ENCODE measurements at regions not wholly inside any gene's neighbourhood (a gene's known extent, or its start where the extent isn't known, plus 50 kb on each side); places are given as distances from the start of the nearest gene placed in this dataset.
"Not testable (repeated sequence)": the region's sequence is repeated elsewhere in the genome, so short reads cannot be mapped to it uniquely, and the experiment has no call there.

DNA sequence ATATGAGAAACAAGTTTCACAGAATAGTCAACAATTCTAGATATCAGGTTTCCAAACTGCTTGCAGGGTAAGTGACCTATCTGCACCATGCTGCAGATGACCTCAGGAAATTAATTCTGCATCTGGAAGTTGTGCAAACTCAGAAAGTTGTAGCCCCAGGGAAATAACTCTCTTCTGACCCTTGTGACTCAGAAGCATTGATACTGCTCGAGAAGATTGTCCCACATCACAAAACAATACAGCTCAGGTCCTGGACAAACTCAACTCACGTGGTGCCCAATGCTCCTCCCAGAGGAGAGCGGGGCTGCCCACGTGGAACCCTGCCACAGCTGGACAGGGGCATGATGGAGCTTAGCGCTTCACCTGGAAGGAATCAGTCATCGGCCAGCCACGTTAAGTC is 221.9 kb upstream of the LRRC61 start:
- not testable (repeated sequence) for DNase-seq (ENCODE audit: low read depth)

DNA sequence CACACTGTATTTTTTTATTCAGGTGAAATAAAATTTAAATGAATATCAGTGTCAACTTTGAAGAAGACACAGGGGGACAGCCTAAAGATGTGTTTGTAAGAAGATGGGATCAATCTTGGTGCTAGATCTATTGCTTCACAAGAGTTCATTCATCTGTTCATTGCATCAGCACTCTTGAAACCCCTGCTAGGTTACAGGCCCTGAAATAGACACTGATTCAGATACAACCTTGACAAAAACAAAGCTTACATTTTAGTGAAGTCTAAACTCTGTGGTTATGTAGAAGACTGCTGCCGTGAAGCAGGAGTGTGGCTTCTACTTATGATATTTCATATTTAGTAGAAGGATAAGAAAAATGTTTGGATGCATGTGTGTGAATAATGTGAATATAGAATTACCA is 215.9 kb upstream of the LRRC61 start:
- DNase-seq (ENCODE audit: low read depth): not testable (repeated sequence)

DNA sequence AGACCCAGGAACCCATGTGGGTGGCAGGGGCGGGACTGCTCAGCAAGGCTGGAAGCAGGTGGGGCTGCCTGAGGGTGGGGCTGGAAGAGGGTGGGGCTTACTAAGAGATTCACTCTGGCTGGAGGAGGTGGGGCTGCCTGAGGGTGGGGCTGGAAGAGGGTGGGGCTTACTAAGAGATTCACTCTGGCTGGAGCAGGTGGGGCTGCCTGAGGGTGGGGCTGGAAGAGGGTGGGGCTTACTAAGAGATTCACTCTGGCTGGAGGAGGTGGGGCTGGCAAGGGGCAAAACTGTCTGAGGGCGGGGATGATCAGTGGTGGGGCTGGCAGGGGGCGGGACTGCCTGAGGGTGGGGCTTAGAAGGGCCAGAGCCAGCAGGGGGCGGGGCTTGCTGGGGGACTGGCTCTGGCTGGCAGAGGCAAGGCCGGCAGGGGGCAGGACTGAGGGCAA is 212.8 kb upstream of the LRRC61 start:
- DNase-seq (ENCODE audit: low read depth): not testable (repeated sequence)

DNA sequence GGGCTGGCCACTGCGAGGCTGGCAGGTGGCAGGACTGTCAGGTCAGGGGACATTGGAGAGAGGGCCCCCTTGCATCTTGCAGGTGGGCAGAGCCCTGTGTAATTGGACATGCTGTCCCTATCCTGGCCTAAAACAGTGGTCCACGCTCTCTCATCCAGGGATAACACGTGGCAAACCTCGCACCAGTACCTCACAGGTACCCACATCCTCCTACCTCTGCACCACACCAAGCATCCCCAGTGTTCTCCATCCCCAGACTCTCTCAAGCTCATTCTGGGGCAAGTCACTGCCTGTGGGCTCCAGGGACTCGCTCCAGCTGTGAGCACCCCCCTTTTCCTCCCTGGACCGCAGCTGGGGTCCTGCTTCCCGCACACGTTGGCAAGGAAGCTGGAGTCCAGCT is 212.3 kb upstream of the LRRC61 start:
- DNase-seq (ENCODE audit: low read depth): not testable (repeated sequence)

DNA sequence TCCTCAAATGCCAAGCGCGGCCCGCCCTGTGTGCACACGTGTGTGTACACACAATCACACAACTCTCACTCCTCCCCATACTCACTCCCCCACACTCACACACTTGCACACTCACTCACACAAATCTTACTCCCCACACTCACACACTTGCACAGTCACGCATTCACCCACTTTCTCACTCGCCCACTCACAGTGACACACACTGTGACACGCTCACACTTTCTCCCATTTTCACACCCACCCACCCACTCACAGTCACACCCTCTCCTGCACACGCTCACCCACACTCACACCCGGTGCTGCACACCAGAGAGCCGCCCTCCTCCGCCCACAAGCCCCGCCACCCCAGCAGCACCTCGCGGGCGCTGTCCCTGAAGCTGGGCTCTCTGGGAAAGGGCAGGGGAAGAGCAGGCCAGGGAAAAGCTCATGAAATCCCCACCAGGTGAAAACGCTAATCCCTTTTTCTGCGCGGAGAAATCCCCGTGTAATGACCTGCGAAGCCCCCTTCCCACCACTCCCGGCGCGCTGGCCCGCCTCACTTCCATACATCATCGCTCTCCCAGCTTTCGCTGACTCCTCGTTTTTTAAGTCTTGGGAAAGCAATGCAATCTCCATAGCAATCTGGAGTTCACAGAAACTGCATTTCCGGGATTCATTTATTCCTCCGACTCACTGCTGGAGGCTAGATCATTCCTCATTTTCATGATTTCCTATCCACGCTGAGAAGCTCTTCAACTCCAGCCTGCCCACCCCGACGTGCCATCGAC is 211.6 kb upstream of the LRRC61 start:
- DNase-seq (ENCODE audit: low read depth): not testable (repeated sequence)

DNA sequence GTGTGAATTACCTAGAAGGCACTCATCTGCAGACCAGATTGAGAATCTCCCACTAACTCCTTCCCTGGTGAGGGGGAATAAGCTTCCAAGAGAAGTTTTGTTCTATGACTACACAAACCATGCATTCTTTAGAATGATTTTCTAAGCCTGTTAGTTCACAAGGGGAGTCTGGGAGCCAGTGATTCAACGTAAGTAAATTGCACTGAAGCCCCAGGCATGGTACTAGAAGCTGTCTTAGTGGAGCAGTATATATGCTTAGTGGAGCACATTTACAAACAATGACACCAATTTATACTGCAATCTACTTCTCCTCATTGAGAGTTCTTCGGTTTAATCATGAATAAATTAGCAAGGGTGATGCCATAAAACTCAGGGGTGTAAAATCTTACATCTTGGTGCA is 209.9 kb upstream of the LRRC61 start:
- not testable (repeated sequence) for DNase-seq (ENCODE audit: low read depth)

DNA sequence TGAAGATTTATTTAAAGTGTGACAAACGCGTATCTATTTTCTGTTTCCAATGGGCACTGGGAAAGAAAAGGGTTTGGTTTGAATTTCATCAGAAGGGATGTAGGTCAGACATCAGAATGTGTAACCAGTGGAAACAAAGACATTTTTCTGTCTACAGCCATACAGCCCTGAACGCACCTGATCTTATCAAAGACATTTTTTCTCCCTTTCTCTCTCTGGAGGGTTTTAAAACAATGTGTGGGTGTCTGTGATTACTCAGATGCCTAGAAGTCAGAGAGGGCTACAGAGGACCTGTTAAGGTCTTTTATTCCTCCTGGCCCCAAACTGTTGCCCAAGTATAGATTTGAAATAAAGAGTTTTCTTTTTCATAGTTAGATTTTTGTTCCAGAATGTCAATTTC is 208.6 kb upstream of the LRRC61 start:
- not testable (repeated sequence) for DNase-seq (ENCODE audit: low read depth)

DNA sequence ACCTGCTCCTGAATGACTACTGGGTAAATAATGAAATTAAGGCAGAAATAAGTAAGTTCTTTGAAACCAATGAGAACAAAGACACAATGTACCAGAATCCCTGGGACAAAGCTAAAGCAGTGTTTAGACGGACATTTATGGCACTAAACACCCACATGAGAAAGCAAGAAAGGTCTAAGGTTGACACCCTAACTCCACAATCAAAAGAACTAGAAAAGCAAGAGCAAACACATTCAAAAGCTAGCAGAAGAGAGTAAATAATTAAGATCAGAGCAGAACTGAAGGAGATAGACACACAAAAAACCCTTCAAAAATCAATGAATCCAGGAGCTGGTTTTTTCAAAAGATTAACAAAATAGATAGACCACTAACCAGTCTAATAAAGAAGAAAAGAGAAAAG is 203.2 kb upstream of the LRRC61 start:
- not testable (repeated sequence) for DNase-seq (ENCODE audit: low read depth)

DNA sequence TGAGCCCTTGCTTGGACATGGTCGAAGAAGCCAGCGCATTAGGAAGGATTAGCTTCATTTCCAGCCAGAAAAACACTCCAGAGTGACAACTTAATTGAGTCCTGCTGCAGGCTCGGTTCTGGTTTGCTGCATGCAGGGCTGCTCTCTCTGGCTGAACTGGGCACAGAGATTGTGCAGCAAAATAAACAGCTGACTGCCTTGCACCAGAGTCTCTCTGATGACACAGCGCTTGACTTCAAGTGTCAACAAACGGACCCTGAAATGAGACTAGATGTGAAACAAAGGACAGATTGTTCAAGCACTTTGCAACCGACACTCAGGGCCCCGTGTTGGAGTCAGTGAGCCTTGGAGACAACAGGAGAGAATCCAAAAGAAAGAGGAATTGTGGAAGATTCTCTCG is 197.3 kb upstream of the LRRC61 start:
- not testable (repeated sequence) for DNase-seq (ENCODE audit: low read depth)

DNA sequence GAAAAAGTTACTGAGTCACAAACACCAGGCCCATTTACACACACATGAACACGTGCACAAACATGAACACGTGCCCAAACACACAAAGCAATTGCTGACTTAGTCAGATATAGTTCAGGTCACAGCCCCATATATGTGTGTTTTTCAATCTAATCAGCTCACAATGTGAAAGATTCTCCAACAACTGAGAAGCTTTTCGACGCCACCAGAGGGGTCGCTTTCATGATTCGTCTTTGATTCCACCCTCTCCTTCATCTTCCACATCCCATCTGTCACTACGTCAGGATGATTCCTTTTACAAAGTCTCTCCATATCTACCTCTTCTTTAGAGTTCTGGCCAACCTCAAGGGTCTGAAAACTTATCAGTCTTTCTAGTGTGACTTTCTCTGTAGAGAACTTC is 188.7 kb upstream of the LRRC61 start:
- DNase-seq (ENCODE audit: low read depth): not testable (repeated sequence)

DNA sequence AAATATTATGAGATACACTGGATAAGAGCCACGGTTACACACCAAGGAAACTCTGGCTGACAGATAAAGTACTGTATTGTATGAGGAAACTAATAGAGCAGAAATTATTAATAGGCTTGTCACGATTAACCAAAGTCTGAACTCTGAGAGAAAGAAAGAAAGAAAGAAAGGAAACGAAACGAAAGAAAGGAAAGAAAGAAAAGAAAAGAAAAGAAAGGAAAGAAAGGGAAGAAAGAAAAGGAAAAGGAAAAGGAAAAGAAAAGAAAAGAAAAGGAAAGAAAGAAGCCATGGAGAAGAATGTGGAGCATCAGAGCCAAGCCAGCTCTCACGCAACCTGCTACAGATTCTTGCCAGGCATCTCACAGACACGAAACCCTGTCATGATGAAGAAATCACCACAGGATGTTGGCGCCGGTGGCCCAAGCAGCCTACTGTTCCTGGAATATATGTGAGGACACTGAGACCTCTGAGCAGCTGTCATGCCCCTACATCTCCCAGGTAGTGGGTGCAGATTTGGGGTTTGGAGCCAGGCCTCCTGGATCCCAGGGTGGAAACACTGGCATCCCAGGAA is 187.4 kb upstream of the LRRC61 start:
- DNase-seq (ENCODE audit: low read depth): not testable (repeated sequence)

DNA sequence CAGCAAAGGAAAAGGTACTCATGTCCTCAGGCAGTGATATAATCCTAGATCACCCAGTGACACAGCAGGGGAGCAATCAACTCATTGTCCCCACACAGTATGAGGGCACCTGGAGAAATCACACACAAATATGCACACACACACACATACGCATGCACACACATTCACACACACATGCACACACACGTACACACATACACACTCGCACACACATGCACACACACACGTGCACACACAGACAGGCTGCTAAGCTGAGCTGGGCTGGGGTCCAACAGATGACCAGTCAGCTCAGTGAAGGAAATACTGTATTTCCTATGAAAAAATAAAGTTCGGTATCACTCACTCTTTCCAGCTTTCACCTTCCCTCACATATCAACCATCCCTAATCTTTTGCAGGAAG is 183.3 kb upstream of the LRRC61 start:
- not testable (repeated sequence) for DNase-seq (ENCODE audit: low read depth)

DNA sequence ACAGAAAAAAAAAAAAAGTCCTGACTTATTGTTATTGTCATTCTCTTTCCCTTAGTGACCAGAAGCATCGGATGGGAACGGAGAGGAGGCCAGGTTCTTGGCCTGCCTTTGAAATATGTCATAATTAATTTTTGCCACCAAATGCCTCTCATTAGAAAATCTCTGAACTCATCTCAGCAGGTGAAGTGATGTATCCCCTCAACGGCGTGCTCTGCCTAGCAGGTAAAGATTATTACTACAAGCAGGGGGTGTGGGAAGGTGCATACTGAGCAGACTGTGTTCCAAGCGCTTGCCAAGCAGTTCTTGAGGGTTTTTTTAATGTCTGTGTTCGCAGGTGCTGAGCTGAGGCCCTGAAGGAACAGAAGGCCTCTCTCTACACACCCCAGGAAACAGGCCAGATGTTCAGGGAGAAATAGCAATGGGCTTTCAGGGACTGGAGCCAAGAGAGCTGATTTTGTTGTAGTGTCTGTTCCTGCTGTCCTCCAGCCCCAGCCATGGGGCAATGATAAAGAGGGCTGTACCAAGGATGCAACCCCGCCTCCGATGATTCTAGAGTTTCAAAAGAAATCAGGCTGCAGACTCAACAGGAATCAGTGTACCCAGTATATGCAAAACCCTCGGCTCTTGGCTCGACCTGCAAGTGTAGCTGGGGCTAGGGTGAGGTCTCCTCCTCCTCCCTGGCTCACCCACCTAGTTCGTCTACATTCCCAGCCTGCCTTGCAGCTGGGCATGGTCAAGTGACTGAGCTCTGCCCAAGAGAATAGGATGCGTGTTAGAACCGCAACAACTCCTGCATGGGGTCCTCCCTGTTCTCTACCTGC is 181.4 kb upstream of the LRRC61 start:
- not testable (repeated sequence) for DNase-seq (ENCODE audit: low read depth)

DNA sequence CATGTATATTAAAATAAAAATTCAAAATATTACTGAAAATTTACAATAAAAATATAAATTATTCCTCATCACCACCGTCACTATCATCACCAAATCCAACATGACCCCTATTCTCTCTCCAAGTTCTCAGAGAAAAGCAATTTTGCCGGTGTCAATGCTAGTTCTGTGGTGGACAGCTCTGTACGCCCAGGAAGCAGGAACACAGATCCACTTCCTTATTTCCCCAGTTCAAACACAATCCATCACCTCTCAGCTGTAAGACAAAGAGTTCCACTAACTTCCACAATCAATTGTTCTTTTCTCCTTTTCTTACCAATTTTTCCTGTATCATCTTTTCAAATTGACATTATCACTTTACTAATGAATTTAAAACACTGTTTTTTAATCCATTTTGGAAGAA is 177.0 kb upstream of the LRRC61 start:
- DNase-seq (ENCODE audit: low read depth): not testable (repeated sequence)

DNA sequence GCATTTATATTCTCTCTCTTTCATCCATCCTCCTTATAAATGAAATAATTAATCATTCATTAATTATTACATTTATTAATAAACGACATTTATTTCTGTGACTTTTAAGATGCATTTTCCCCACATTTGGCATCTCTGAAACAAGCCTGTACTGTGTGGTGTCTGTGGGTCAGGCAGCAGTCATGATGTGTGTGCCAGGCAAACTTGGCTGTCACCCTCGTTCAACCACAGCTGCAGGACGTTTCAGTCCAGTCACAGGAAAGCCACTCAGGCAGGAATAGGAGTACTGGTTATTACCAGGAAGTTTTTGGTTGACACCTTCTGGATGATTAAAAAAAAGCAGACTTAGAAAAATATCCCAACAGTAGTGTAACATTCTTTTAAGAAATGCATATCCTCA is 175.6 kb upstream of the LRRC61 start:
- not testable (repeated sequence) for DNase-seq (ENCODE audit: low read depth)

DNA sequence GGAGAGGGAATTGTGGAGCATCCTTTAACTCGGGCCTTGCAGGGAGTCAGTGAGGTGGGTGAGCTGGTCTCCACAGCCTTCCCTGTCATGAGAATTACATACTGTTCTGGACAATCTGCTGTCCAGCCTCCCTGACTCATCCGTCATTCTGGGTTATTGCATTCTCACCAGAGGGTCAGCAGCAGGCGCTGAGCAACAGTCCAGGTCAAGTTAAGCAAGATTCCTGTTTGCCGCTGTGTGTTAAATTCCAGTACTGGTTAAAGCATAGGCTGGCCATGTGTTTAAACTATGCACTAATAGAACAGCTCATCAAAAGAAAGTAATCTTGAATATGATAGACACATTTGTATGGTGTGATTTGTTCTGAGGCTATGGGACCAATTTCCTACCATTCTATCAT is 167.1 kb upstream of the LRRC61 start:
- DNase-seq (ENCODE audit: low read depth): not testable (repeated sequence)

DNA sequence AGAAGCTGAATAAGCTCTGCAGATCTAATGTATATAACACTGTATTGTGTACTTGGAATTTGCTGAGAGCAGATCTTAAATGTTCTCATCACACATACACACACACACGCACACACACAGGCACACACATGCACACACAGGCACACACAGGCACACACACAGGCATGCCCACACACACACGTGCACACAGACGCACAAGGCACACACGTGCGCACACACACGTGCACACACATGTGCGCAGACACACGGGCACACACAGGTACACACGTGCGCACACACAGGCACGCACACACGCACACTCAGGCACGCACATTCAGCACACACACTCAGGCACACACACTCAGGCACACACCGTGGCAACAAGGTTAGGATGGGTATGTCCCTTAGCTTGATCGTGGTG is 164.5 kb upstream of the LRRC61 start:
- not testable (repeated sequence) for DNase-seq (ENCODE audit: low read depth)

DNA sequence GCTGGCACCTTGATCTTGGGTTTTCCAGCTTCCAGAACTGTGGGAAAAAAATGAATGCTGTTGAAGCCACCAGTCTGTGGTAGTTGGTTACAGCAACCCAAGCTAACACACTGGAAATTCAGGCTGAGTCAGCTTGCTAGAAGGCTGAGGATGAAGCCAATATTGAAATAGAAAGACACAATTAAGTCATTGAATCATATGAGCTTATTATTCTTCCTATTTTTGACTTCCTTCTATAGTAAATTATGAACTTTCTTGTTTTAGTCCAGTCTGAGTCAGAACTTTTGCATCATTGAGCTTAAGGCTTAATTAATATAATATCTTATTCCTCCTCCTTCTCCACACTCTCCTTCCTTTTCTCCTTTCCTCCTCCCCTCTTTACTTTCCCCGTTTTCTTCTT is 153.6 kb upstream of the LRRC61 start:
- DNase-seq (ENCODE audit: low read depth): not testable (repeated sequence)

DNA sequence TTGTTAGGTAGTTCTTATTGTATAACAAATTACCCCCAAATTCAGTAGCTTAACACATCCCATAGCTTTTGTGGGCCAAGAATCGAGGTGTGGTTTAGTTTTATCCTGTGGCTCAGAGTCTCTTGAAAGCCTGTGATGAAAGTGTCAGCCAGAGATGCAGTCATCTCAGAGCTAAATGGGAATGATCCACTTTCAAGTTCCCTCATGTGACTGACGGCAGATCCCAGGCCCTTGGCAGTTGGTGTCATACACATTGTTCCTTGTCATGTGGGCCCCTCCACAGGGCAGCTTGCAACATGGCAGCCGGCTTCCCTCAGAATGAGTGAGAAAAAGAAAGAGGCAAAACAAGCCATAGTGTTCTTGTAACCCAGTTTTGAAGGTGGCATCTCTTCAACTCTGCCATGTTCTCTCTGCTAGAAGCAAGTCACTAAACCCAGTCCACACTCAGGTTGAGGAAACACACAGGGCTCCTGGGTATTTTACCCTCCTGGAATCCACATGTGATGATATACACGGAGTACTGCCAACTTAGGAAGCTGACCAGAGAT is 153.1 kb upstream of the LRRC61 start:
- not testable (repeated sequence) for DNase-seq (ENCODE audit: low read depth)

DNA sequence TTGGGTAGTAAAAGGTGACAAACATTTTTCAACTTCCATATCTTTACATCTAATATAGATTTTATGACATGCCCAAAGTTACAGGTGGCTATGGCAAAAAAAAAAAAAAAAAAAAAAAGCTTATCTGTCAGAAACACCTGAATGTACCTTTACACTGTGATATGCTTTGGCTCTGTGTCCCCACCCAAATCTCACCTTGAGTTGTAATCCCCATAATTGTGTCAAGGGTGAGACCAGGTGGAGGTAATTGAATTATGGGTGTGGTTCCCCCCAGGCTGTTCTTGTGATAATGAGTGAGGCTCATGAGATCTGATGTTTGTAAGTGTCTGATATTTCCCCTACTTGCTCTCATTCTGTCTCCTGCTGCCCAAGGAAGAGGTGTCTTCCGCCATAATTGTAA is 139.6 kb upstream of the LRRC61 start:
- DNase-seq (ENCODE audit: low read depth): not testable (repeated sequence)

DNA sequence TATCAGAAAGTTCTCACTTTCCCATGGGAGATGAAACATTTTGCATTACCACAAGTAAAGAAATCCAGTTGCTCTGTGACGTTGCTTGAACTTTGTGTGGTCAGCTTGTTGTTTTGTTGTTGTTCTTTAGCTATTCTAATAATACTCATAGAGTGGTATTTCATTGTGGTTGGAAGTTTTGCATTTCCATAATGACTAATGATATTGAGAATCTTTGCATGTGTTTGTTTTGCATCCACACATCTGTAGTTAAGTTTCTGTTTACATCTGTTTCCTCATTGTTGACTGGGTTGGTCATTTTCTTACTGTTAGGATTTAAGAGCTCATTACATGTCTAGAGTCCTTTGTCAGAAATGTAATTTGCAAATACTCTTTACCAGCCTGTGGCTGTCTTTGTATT is 133.2 kb upstream of the LRRC61 start:
- peak; percentile 2 for DNase-seq (ENCODE audit: low read depth)

DNA sequence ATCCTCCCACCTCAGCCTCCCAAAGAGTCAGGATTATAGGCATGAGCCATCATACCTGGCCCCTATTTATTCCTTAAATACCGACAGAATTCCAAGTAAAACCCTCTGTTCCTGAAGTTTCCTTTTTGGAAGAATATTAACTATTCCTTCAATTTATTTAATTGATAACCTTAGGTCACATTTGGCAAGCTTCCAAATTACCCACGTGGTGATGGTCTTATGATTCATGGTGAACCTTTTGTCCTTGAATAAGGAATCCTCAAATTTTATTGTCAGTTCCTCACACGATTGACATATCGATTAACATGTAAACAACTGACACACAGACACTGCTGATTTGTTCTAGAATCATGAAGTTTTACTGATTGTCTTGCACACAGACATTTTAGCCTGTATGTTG is 130.6 kb upstream of the LRRC61 start:
- DNase-seq (ENCODE audit: low read depth): not testable (repeated sequence)

All from fibroblast of gingiva (primary cell).